HEK293T (cell line): ENCODE measurements at regions not wholly inside any gene's neighbourhood (a gene's known extent, or its start where the extent isn't known, plus 50 kb on each side); places are given as distances from the start of the nearest gene placed in this dataset.

Experiments
- CTBP1 ChIP-seq: fragments of 450-650 bp; IDR thresholded peaks from 2 replicates; pipeline ENCODE4 v1.6.1; 2016; ENCODE audit warnings: borderline replicate concordance
- ELF4 ChIP-seq: fragments of 450-650 bp; IDR thresholded peaks from 2 replicates; pipeline ENCODE4 v1.6.1; 2017; ENCODE audit warnings: antibody characterized with exemption
- TARDBP ChIP-seq: fragments of 450-650 bp; IDR thresholded peaks from 2 replicates; pipeline ENCODE4 v1.6.1; 2016

DNA sequence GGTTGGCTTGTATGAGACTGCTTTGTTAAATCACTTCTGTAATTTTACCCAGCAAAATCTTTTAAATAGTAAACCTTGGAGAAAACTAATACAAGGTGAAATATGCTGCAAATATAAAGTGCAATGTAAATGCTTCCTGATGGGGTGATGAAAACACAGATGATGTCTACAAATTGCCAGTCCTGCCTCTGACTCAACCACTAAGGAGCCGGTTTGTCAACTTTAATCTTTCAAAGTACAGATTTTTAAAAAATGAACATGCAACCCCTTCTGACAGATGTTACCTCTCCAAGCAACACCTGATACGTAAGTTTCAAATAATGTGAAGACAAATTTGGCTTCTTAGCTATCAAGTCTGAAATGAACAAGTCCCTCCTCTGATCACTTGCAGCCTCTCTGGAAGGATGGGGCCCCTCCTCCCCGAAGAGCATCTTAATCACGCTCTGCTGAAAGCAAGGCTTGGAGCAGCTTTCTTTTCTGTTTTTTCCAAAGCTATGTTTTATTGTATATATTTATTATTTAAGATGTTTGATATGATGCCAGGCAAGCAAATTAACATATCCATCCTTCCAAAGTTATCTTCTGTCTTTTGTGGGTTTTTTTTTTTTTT, 196.0 kb downstream of the MYLK4 start:
- TF ChIP-seq TARDBP (no peak), ELF4 (no peak), CTBP1 (no peak)
